GM18502 (cell line): ENCODE measurements at regions not wholly inside any gene's neighbourhood (a gene's known extent, or its start where the extent isn't known, plus 50 kb on each side); places are given as distances from the start of the nearest gene placed in this dataset.

Experiments
- ATAC-seq: cut with Tn5 transposase; IDR thresholded peaks from one replicate; pipeline ENCODE4 v1.9.1; 2021; ENCODE audit warnings: mild to moderate bottlenecking; ENCODE audit not compliant: unreplicated experiment, poor library complexity

DNA sequence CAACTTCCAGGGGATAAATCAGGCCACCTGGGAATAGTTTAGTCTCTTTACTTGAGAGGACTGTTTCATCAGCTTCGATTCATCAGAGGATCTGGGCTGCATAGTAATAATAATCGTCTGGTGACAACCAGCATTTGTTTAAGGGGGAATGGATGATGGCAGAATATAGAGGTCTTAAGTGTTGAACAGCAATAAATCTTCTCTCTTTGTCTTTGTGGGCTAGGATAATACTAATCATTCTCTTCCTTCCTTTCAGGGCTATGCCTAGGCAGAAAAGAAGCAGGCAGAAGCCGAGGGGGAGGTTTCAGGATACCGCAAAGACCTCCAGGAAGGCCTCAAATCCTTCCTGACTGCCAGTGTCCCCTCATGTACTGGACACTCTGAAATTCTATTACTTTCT is 150.4 kb upstream of the GAREM1 start:
- no peak for ATAC-seq

DNA sequence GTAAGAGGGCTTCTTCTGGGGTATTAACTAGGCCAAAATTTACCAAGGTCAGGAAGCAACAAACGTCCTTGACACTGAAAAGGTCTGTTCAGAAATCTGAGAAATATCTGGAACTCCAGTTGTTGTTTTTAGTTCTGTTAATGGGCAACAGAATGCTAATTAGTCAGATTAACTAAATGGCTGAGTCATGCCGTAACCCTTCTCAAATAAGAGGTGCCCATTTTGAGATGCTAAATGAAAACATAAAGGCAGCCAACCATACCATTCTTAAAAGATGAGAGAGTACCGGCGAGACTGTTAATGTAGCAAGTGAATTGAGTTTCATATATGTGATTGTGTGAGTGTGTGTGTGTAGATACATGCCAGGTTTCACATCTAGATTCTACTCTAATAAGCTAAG is 147.9 kb upstream of the GAREM1 start:
- ATAC-seq = no peak

DNA sequence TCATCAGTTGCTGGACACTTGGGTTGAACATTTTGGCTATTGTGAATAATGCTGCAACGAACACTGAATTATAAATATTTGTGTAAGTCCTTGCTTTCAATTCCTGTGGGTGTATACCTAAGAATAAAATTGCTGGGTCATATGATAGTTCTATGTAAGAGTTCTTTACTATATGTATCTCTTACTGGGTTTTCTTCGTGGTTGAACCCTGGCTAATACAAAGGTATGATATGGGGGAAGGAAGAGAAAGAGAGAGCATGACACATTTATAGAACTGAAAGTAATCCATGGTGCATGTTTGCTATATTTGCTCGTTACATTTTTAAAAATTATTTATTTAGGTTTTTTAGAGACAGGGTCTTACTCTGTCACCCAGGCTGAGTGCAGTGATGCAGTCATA is 143.1 kb upstream of the GAREM1 start:
- no peak for ATAC-seq

DNA sequence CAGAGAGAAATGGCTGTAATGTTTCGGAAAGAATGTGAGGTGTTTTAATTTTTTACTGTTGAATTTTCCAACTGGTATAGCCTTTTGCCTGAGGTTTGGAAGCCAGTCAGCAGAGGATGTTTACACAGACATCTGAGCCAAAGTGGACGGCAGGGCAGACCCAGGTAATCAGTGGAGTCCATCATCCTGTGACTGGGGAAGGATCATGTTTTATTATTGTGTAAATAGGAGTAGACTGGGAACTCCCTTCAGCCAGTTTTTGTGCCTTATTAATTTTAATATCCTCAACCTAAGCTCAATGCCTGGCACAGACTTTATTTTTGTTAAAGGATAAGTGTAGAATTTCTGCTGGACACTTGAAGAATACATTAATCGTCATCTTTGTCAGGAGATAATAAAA is 142.0 kb upstream of the GAREM1 start:
- no peak for ATAC-seq

DNA sequence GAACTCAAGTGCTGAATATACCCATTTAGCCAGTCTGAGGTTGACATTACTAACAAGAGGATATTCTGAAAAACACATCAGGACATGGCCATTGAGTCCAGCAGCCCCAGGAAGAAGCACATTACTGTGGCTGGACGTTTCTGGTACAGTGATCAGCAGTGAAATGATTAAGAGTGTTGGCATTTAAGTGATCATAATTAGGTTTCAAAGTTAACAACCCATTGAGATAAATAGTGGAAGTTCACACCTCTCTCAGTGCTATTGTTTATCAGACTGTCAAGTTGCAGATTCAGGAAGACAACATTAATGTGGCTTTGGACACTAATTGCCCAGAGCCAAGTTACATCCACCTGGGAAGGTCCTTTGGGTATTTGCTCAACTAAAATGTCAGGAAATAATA is 139.5 kb upstream of the GAREM1 start:
- no peak for ATAC-seq

DNA sequence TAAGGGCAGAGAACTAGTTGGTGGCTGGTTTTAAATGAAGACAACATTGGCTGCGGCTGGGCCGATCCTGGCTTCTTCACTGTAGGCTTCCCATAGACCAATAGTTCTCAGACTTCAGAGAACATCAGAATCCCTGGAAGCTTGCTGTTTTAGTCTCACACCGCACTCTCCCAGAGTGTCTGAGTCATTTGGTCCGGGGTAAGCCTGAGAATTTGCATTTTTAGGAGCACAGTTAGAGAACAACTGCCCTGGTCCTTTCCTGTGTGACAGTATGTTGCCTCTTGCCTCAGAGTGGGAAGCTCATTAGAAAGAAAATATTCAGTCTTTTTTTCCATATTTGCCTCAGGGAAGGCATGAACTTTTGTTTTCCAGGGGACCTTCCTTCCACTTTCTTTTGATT is 137.1 kb upstream of the GAREM1 start:
- ATAC-seq = no peak

DNA sequence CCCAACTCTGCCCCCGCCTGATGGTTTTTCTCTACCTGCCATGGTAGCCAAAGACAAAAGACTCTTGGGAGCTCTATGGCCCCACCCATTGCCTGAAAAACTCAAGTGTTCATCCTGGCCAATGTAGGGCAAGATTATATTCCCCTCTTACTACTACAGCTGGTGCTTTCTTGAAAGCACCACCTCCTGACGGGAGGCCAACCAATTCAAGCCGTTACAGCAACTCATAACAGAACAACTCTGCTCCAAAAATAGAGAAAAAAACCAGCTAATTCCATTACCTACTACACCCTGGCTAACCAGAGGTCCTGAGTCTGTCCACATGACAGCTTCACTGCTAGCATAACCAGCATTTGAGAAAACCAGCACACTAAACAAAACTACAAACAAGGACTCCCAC is 127.5 kb upstream of the GAREM1 start:
- ATAC-seq = peak; percentile 74

DNA sequence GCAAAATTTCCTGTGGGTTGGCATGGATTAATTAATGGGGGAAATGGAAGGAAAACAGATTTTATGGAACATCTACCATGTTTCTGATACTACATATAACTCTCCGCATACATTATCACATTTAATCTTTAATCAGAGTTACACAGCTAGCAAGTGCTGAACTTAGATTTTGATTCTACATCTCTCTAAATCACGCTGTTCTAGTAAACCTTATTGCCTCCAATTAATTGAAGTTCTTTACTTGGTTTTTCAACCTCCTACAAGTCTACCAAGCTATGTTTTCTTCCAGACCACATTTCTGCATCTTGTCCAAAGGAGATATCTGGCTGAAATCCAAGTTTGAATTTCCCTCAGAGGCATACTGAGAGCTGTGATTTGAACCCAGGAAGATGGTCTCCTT is 125.8 kb upstream of the GAREM1 start:
- ATAC-seq = no peak

DNA sequence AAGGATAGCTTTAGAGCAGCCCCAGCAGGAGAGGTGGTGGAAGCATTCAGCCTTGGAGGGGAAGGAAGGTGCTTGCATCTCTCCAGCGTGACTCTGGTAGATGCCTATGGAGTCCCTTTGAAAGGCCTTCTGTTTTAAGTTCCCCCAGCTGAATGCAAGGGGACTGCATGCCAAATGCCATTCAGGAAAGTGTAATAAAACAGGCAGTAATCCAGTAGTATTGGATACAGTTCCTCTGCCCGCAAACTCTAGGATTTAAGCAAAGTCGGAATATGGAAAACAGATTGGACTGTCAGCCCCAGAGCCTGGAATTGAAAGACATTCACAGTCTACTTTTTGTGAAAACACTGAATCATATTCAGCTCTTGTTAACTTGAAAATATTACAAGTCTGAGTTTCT is 125.2 kb upstream of the GAREM1 start:
- ATAC-seq = no peak

DNA sequence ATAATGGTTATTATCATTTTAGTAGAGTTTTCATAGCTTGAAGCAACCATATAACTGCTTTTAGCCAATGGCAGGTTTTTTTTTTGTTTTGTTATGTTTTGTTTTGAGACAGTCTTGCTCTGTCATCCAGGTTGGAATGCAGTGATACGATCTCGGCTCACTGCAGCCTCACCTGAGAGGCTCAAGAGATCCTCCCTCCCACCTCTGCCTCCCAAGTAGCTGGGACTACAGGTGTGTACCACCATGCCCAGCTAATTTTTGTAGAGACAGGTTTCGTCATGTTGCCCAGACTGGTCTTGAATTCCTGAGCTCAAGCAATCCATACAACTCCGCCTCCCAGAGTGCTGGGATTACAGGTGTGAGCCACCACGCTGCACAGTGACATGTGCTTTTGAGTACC is 117.5 kb upstream of the GAREM1 start:
- no peak for ATAC-seq

DNA sequence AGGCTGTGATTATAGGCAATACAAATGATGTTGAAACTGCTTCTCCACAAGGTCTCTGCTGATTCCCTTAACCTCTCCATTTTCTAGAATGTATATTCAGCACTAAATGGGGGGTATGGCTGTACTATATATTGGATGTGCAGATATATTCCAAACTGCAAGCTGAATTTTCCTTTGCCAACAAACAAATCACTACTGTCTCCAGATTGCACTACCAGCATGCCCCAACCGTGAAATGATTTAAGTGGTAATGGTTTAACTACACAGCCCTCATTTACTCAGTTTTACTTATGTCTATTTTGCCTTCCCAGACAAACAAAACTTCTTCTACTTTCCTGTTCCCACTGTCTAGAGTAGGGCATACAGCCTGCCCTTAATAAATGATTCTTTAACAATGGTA is 112.7 kb upstream of the GAREM1 start:
- ATAC-seq = no peak

DNA sequence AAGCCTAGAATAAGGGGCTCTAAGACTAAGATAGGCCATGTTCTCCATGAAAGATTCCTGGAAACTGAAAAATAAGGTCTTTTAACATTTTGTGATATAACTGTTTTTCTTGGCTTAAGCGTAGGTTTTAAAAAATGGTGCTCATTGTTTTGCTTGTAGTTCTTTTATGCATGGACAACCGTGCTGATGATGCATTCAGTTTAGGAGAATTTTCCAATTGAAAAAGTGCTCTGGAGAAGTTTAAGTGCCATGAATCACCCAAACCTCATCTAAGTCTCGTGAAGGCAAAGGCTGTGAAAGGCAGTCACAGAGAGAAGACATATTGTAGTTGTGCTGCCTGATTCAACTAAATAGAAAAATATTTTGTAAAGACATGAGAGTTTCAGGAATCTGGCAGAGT is 111.8 kb upstream of the GAREM1 start:
- no peak for ATAC-seq

DNA sequence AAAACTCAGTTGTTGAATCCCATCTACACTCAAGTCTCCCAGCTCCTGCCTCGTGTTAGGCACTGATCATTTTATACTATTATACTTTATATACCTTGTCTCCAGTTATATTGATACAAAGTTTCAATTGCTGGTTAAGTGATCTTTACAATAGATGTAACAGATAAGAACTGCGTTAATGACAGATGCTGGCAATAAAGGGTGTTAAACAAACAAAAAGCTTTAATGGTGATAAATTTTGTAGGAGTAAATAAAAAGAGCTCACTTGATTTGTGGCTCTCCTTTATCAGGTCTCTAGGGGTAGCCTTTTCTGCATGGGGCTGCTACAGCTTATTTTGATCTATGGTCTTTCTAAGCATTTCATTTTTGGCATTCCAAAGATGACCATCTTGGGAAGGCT is 106.9 kb upstream of the GAREM1 start:
- no peak for ATAC-seq

DNA sequence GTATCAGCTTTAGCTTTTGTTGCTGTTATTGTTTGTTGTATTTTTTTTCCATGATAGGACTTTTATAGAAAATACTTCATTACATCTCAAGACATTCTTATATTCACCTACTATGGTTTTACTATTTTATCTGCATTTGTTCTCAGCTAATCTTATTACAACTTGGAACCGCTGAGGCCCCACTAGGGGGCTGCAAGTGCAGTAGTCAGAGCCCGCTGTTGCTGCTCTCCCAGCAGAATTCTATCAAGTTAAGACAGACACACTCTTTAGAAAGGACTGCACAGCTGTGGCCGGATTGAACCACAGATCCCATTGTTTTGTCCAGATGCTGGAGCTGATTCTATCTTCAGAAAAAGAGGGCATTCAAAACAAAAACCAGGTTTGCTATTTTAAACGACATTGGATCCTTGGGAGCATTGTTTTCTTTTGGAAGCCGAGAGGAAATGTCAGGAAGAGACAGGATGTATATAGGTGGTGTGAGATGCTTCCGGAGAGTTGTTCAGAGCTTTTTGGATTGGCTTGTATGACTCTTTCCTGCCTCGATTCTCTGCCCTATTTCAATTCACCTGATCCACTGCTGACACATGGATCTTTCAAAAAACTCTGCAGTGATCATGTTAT is 105.7 kb upstream of the GAREM1 start:
- ATAC-seq = no peak

DNA sequence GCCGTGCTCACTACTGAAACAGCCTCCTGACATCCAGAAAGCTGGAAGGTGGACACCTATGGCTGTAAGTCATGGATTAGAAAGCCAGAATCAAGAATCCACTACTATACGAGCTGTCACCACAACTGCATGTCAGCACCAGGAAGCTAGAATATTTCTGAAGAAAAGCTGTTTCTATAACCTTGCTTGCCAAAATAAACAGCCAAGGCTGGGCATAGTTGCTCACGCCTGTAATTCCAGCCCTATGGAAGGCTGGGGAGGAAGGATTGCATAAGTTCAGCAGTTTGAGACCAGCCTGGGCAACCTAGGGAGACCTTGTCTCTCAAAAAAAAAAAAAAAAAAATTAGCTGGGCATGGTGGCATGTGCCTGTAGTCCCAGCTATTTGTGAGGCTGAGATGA is 96.3 kb upstream of the GAREM1 start:
- no peak for ATAC-seq

DNA sequence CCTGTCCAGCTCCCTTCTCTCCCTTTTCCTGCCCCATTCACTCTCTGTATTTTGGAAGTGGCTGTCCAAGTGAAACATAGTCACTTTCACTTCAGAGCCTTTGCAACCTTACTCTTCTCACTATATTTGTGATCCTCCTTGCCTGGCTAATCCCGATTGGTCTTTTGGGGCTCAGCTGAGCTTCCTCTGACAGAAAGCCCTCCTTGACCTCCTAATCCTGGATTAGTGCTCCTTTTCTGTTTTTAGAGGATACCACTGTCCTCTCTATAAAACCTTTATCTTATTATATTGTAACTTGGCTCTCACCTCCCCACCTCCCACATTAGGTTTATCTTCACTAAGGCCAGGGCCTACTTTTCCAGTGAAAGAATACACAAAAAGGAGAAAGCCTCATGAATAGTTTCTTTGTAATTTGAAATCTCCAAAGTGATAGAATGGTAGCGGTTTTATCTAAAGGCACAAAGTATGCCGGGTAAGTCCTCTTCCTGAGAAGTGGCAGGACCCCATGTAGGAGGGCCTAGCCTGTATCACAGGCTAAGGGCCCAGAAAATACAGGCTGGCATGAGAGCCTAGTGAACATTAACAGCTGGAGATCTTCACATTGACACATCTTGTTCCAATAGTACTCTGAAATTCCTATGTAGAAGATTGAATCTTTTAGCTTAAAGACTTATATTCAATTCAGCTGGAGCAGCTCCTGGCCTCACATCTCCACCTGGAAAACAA is 83.1 kb upstream of the GAREM1 start:
- no peak for ATAC-seq

DNA sequence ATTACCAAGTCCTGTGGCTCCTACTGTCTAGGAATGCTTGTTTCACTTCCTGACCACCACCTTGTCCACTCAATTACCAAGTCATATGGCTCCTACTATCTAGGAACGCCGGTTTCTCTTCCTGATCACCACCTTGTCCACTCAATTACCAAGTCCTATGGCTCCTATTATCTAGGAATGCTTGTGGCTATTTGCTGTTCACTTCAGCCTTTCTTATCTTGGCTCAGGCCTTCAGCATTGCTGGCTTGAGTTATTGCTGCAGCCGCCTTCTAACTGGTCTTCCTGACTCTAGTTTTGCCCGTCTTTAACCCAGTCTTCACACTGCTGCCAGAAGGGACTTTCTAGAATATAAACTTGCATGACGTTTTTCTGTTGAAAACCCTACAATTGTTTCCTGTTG is 82.5 kb upstream of the GAREM1 start:
- ATAC-seq = no peak

DNA sequence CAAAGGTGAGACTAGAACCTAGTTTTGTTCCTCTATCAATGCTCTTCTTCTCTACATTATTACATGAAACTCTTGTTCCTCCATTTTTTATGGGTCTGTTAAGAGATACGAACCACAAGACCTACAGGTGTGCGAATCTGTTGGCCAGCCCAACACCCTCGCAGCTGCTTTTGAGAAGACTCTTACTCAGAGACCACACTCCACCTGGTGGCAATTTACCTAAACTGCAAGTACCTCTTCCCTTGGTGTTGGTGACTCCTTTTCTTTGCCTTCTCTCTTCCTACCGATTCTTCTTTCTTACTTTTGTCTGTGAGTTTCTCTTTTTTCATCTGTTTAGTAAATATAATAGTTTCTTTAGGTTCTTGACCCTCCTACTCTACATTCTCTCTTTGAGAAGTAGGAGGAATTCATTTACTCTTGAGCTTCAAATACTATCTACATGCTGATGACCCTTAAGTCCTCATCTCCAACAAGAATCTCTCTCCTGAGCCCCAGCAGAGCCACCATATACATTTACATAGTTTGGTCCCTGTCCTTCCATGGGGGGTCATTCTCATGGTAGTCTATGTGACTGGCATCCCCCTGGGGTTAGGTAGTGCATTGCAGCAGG is 81.8 kb upstream of the GAREM1 start:
- ATAC-seq = peak; percentile 91

DNA sequence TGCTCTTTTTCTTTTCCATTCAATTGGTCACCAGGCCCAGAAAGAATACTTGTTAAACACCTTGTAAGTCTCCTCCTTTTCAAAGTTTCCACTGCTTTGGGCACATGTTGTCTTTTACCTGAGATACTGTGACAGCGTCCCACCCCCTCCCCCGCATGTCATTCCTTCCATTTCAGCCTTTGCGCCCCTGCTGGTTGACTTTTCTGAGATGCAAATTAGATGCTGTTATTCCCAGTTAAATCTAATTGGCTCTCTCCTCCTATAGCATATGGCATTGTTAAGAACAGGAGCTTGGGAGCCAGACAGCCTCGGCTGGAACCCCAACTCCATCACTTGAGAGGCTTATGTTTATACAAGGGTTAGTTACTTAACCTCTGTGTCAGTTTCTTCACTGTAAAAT is 80.3 kb upstream of the GAREM1 start:
- no peak for ATAC-seq

DNA sequence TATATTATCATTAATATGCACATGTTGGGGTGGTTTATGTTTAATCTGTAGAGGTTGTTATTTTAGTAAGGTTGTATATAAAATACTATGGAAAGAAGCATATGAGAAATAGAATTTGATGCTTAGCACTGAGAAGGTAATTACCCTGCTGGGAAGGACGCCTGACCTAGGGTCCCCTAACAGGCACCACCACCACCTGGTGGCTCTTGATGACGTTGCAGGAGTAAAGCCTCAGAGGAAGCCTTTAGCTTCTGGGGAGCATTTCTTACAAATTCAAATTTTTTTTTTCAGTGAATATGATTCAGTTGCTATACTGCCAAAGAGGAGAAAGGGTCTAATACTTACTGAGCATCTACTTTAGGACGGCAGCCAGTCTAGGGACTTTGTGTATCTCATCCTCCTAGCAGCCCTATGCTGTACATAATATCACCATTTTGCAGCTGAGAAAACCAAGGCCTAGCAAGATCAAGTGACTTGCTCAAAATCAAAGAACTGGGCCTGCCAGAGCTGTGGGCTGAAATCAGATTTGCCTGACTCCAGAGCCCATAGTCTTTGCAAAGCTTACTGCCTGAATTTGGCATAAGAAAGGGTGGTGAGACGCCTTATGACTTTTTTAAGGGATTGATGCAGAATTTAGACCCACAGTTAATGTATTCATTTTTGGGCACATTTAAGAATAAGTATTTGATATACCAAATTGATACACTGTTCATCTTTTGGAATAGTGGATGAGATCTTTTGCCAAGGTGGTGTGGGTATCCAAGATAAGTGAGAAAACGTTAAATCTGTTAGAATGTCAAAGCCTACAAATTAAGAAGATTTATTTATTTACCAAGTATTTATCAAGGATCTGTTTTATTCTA is 78.8 kb upstream of the GAREM1 start:
- ATAC-seq = peak; percentile 87

DNA sequence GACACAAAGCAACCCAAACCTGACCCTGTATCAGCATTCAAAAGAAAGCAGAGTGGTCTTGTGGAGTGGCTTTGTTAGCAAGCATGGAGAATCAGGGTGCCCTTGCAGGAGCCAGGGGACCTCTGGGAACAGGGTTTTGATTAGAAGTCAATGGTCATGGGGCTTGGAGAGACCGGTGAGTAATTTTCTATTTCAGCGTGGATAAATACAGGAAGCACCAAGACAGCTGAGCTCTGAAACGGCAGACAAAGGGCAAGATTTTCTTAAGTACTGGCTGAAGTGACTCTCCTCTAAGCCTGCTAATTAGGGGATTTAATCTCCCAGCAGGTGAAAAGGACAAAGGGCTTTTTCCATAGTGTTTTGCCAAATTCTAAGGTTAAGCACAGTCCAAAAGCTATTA is 78.0 kb upstream of the GAREM1 start:
- ATAC-seq = no peak
